ENCODE measurements at regions not wholly inside any gene's neighbourhood (a gene's known extent, or its start where the extent isn't known, plus 50 kb on each side); places are given as distances from the start of the nearest gene placed in this dataset.

DNA sequence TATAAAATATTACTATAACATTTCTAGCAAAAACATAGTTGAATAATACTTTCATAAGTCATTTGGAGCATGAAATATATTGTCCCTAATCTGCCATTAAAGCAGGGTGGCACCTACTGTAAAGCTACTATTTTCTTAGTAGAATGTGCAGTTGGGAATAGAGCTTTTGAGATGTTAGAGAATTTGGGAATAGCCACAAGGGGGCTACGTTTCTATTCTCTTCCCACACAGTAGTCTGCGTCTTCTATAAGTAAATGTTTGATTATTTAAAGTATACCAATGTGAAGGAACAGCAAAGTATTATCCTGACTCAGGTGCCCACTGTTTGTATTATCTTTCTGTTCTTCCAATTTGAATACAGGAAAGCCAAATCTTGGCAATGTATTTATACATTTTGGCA is 323.2 kb upstream of the GIMD1 start:
- peaks cover 0 to 4% of the 10 kb centered on the region in 2 donors for H3K36me3 Mint-ChIP-seq
- peaks cover 34 to 35% of the 10 kb centered on the region in 2 donors for H3K4me1 ChIP-seq (ENCODE audit: control insufficient read depth in 1 of 2, insufficient read depth in 2 of 2, low read length in 2 of 2)
- intact Hi-C loops (cut with micrococcal nuclease) = no loop called here
- no CpG with 5 or more reads among the region's 2 CpGs for WGBS (ENCODE audit: insufficient coverage)
- H4K20me1 ChIP-seq (ENCODE audit: insufficient read depth, low read length) = no peaks in the 10 kb centered on the region
- no peak overlapping the region for H3K9ac ChIP-seq (ENCODE audit: insufficient read depth, low read length, poor library complexity, severe bottlenecking)
- H3K4me1 Mint-ChIP-seq = peaks cover 24% of the 10 kb centered on the region
- H3K27me3 Mint-ChIP-seq (ENCODE audit: low read depth in 3 of 3) = peaks cover 0 to 2% (median under 1%) of the 10 kb centered on the region in 3 donors
- TF ChIP-seq, protein P1, sequence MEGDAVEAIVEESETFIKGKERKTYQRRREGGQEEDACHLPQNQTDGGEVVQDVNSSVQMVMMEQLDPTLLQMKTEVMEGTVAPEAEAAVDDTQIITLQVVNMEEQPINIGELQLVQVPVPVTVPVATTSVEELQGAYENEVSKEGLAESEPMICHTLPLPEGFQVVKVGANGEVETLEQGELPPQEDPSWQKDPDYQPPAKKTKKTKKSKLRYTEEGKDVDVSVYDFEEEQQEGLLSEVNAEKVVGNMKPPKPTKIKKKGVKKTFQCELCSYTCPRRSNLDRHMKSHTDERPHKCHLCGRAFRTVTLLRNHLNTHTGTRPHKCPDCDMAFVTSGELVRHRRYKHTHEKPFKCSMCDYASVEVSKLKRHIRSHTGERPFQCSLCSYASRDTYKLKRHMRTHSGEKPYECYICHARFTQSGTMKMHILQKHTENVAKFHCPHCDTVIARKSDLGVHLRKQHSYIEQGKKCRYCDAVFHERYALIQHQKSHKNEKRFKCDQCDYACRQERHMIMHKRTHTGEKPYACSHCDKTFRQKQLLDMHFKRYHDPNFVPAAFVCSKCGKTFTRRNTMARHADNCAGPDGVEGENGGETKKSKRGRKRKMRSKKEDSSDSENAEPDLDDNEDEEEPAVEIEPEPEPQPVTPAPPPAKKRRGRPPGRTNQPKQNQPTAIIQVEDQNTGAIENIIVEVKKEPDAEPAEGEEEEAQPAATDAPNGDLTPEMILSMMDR (IDR thresholded peaks at IDR 0.05) = no peak
- H3K27ac ChIP-seq (ENCODE audit: low read depth in 1 of 2, low read length in 2 of 2) = no peak overlapping the region
- H3K79me2 ChIP-seq (ENCODE audit: insufficient read depth, low read length) = no peaks in the 10 kb centered on the region
- H3K4me3 ChIP-seq (replicated peaks in 1 of 3; ENCODE audit: low read depth in 2 of 3, low read length in 3 of 3) = no peak overlapping the region
- H3K9me3 ChIP-seq (replicated peaks in 1 of 2; ENCODE audit: control insufficient read depth in 1 of 2, insufficient read depth in 1 of 2, low read length in 2 of 2) = peaks cover 0 to 6% of the 10 kb centered on the region in 2 donors
- no peak overlapping the region for H3K4me2 ChIP-seq (replicated peaks; ENCODE audit: extremely low read depth, low read length, poor library complexity, severe bottlenecking)
- no peaks in the 10 kb centered on the region for H3K36me3 ChIP-seq (replicated peaks in 1 of 2; ENCODE audit: control insufficient read depth in 1 of 2, insufficient read depth in 2 of 2, low read length in 2 of 2)
- H3K4me3 Mint-ChIP-seq = no peak overlapping the region
- H3K27ac Mint-ChIP-seq = no peak overlapping the region
- no peaks in the 10 kb centered on the region for H3K27me3 ChIP-seq (ENCODE audit: control insufficient read depth in 2 of 2, insufficient read depth in 2 of 2, low read length in 2 of 2)
- no peak for DNase-seq
- peaks cover 7 to 15% (median 12%) of the 10 kb centered on the region in 7 donors for H3K9me3 Mint-ChIP-seq
- no peak overlapping the region for H2AFZ ChIP-seq (ENCODE audit: insufficient read depth, low read depth, low read length, poor library complexity, severe bottlenecking)

DNA sequence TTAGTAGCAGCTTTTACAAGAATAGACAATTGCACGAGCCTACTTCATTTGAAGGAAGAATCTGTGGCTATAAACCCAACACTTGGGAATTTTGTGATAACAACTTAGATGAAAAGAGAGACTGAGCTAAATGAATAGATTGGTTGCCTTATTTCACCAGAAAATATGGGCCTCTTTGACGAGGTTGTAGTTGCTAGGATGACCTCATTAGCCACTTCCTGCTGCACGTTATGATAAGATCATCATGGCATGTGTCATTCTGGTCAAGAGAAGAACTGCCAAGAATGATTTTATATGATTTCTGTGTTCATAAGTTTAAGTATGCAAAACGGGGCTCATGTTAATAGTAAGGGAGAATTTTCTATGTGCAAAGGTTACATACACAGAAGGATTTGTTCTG is 321.9 kb upstream of the GIMD1 start:
- Histone ChIP-seq H3K79me2 (ENCODE audit: insufficient read depth, low read length) (no peaks in the 10 kb centered on the region), H4K20me1 (ENCODE audit: insufficient read depth, low read length) (no peaks in the 10 kb centered on the region), H3K9me3 (replicated peaks in 1 of 2; ENCODE audit: control insufficient read depth in 1 of 2, insufficient read depth in 1 of 2, low read length in 2 of 2) (peaks cover 0 to 6% of the 10 kb centered on the region in 2 donors), H3K4me1 (ENCODE audit: control insufficient read depth in 1 of 2, insufficient read depth in 2 of 2, low read length in 2 of 2) (peaks cover 29% of the 10 kb centered on the region in 2 donors), H3K27me3 (ENCODE audit: control insufficient read depth in 2 of 2, insufficient read depth in 2 of 2, low read length in 2 of 2) (no peaks in the 10 kb centered on the region), H3K4me2 (replicated peaks; ENCODE audit: extremely low read depth, low read length, poor library complexity, severe bottlenecking) (peak overlapping the region; percentile 31), H2AFZ (ENCODE audit: insufficient read depth, low read depth, low read length, poor library complexity, severe bottlenecking) (no peak overlapping the region), H3K9ac (ENCODE audit: insufficient read depth, low read length, poor library complexity, severe bottlenecking) (no peak overlapping the region), H3K4me3 (replicated peaks in 1 of 3; ENCODE audit: low read depth in 2 of 3, low read length in 3 of 3) (no peak overlapping the region), H3K36me3 (replicated peaks in 1 of 2; ENCODE audit: control insufficient read depth in 1 of 2, insufficient read depth in 2 of 2, low read length in 2 of 2) (no peaks in the 10 kb centered on the region), H3K27ac (ENCODE audit: low read depth in 1 of 2, low read length in 2 of 2) (no peak overlapping the region)
- intact Hi-C loops (cut with micrococcal nuclease) = no loop called here
- Mint-ChIP-seq H3K4me3 (peak overlapping the region in 1 of 2 donors; percentile 60), H3K4me1 (peaks cover 20% of the 10 kb centered on the region), H3K27me3 (ENCODE audit: low read depth in 3 of 3) (peaks cover 0 to 2% (median 0%) of the 10 kb centered on the region in 3 donors), H3K36me3 (peaks cover 0 to 4% of the 10 kb centered on the region in 2 donors), H3K27ac (peak overlapping the region; percentile 17 to 84 (median 47)), H3K9me3 (peaks cover 6 to 19% (median 11%) of the 10 kb centered on the region in 7 donors)
- TF ChIP-seq, protein P1 (IDR thresholded peaks at IDR 0.05) = no peak
- peak; percentile 60 to 84 (median 66) for DNase-seq
- 0% methylated on average over 2 of the region's 4 CpGs for WGBS (ENCODE audit: insufficient coverage)
